CD1c-positive myeloid dendritic cell (primary cell): ENCODE measurements at regions not wholly inside any gene's neighbourhood (a gene's known extent, or its start where the extent isn't known, plus 50 kb on each side); places are given as distances from the start of the nearest gene placed in this dataset.

Experiments used
- DNase-seq: peaks from one replicate; pipeline ENCODE4 v3.0.0-alpha.2; 2016; ENCODE audit errors: extremely low spot score

DNA sequence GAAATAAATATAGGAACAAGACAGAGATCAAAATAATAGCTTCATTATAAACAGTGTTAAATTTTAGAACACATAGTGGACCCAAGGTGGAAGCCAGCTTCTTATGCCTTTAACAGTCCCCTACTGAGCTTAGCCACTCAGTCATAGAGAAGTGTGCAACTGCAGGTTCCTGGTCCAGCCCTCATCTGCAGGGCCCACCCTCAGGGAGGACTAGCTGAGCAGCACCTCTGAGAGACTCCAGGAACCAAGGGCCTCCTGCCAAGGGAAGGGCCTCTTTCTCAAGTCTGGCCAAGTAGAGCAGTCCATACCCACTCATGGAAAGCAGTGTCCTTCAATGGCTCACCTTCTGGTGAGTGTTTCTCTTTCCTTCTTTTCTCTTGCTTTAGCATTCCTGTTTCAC is 173.7 kb upstream of the PRPS1L1 start:
- DNase-seq, result no peak

DNA sequence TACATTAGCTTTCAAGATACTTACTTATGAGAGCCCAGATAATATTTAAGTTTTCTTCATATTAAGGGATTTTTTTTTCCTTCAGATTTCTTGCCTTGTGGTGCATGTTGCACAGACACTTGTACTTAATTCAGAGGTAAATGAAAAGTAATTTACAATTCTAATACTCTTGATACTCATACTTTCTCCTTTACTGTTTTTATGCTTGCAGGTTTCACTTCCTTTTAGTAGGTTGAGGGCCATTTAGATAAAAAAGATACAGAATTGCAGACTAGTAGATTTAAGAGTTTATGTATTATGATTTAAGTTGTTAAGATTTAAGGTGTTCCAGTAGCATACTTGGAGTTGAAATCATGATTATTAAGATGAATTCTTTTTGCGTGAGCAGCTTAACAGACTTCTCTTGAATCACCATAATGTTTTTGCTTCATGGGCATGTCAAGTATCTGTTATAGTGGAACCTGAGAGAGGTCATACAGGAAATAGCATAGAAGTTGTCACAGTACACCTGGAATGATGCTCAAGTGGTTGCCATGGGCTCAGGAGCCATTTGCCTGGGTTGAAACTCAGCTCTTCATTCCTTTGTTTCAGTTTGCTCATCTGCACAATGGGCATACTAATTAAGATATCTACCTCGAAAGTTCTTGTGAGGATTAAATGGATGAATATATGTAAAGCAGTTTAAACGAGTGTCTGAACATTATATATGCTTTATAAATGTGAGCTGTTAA is 174.8 kb upstream of the PRPS1L1 start:
- DNase-seq, result no peak

DNA sequence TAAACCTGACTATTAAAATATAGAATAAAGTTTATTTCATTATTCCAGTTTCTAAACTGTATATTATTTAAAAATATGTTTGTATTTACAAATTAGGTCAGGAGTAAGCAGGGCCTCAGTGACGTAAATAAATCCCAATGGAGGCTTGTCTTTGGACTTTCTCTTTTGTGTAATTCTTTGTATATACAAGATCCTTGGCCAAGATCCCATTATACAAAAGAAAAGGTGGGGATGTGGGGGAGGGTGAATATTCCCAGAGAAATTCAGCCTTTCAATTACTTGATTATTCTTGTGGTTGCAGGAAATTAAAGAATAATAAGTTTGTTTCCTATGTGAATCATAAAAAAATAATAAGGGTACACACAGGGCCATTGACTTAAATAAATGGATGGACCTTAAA is 178.7 kb upstream of the PRPS1L1 start:
- DNase-seq, result no peak

DNA sequence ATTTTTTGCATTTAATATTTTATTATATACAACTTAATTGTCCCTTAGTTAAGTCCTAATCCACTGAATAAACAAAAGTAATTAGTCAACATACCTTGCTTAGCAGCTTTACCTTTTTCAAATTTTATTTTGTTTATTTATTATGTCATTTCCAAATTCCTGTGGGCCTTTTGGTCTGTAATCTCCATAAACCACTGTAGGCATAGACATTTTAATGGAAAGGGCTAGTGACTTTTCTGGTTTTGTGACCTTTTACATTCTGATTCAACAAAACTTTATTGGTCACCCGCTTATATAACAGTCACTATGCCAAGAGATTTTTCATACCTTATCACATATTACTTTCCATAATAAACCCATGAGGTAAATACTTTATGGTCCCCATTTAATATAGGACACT is 181.3 kb upstream of the PRPS1L1 start:
- no peak for DNase-seq

DNA sequence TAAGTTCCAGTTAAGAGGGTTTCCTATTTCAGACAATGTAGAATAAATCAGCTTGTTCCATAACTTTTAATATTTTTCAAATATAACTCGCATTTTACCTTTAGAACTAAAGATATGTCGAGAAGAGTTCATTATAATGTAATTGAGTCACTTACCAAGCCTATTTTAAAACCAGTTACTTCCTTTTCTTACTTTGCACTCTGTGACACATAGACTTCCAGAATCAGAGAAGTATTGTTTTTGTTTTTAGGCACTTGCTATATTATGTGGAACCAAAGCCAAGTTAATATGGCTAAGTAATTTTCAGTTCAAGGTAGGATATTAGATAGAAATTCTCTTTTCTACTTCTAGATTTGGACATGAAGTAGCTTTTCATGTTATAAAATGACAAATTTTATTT is 182.7 kb upstream of the PRPS1L1 start:
- peak; percentile 55 for DNase-seq

DNA sequence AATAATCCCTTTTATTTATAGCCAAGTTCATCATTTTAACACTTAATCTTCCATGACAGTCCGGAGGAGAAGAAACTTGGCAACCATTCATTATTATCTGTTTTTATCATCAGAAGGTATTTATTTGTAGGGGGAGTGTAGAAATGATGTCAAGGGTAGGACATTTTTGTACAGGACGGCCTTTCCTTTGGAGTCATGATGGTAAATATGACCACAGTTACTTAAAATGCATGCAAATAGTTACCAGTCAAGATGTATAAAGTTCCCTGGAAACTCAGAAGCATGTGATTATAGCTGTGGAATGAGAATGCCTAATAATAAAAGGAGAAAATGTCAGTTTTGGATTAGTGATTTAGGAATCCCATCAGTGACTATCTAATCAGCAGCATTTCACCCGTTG is 183.1 kb upstream of the PRPS1L1 start:
- no peak for DNase-seq

DNA sequence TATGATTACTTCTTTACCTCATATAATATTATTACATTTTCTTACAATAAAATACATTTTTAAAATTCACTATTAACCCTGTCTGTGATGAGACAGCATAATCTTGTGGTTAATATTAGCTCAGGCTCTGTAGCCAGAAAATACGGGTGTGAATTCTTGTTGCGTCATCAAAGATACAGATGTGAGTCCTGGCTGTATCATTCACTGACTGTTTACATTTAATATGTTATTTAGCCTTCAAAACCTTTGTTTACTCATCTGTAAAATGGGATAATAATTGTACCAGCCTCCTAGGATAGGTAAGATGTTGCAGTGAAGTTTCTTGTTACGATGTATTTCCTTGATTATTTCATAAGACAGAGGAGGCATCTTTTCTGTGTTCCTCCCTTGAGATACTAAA is 184.7 kb upstream of the PRPS1L1 start:
- no peak for DNase-seq

DNA sequence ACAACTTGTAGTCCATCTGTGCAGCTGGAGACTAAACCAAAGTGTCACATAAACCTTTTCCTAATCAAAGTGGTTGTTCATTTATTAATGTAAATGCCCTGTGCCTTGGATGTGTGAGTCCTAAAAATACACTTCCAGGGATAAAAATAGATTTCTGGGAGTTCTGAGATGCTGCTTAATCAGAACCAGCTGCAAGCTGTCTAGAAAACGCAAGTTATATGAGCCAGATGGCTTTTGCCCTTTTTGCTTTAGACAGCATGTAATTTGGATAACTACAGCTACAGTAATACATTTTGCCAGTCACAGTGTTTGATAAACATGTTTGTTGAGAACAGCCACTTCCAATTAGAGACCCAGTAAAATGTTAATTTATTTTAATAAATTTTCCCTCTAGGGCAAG is 185.1 kb upstream of the PRPS1L1 start:
- no peak for DNase-seq

DNA sequence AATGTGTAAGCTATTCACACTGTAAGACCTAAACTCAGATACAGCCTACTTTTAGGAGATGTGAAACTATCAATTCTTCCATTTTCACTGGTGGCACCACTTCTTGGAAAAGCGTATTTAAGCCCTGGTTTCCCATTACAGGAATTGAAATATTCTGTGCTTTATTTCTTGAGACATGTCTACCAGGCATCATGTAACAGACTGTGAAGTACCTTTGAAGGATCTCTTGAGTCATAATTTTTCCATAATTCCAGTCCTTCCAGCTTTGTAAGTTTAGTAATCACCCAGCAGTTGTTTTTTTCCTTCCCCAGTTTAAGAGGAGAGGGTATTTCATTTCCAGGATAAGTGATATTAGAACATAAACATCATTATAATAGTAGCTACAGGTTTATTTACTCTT is 186.0 kb upstream of the PRPS1L1 start:
- DNase-seq, result peak; percentile 27

DNA sequence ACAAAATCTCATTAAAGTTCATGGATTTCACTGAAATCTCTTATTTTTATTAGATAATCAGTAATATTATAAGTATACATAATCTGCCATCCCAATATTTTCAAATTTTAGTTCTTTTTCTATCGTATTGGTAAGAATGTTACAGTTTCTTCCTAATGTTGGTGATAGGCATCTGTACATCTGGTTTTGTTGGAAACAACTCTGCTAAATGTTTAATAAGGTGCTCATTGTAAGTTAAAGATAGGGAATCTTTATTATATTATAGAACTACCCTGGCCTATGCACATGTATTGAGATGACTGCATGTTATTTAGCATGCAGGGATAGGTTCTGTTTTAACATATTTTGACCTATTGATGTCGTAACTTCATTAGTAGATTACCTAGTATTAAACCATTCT is 188.6 kb upstream of the PRPS1L1 start:
- no peak for DNase-seq

DNA sequence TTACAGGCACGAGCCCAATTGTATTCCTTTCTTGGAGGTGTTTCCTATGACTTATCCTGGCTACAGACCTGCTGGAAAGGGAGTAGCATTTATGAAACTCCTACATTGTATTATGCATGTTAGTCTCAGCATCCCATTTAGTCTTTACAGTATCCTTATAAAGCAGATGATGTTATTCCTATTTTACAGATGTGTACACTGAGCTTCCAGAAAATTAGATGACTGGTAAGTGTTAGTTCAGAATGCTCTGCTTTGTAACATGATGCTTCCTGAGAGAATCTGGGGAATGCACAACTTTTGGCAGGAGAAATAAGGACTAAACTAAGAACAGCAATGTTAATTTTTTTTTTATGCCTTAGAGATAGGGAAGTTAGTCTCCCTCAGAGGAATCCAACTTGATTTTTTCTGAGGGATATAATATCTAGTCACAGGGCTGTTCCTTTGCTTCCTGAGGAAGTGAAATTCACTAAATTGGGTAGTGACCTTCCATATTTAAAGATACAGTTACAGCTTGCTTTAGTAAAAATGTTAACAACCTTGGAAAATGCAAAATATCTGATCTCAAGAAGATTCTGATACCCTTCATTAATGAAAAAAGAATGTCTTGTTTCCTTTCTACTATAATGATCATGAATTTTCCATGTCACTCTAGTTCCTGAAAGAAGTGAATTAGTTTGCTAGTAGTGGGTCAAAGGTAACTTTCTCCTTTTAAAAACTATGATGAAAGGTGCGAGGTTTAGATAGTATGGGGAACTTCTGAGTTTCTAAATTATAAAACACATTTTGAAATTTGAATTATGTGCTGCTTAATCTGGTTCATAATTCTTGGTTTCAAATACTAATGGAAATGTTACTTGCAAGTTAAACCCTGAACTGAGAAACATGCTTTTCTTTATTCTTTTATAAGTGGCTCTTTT is 194.0 kb upstream of the PRPS1L1 start:
- peak; percentile 82 for DNase-seq

DNA sequence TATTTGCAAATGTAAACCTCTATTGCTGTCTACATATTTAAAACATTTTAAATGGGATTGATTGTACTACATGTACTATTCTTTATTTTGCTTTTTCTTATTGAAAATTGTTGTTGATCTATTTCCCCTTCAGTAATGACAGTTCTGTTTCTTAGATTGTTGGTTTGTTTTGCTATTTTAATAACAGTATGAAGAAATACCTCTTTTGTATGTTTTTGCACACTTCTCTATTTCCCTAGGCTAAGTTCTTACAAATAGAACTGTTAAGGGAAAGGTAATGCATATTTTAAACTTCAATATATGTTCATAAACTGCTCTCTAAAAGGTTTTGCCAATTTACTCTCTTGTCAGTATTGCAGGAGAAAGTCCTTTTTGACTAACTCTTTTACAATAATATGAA is 195.0 kb upstream of the PRPS1L1 start:
- DNase-seq, result peak; percentile 63

DNA sequence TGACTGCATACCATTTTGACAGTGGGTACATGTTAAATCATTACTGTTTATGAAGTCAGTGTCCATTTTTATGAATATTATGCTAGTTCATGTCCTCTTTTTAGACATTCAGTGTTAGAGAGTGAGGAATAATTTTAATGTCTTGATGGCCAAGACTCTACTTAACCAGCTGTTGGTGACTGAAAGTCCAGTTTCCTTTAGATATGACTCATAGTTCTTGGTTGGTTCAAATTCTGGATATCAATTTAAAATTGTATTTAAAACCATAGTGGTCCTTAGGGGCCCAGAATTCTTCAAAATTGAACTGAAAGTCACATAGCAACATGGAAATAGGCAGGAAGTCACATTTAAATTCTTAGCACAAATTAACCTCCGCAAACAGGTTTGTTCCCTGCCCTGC is 196.5 kb upstream of the PRPS1L1 start:
- DNase-seq, result no peak

DNA sequence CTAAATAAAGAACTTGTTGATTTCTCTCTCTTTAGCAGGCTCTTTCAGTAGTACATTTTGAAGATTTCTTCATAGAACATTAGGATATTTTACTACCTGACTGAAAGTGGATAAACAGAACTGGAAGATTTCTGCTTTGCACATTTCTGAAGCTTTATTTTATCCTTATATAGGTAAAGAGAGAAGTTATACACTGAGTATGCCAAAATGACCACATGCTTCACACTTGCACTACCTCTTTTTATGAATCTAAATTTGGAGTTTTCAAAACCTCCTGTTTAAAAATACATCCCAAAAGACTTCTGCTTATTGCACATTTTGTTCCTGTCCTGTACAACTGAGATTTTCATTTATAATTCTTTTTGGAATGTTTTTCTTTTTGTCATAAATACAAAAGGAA is 197.4 kb upstream of the PRPS1L1 start:
- DNase-seq, result peak; percentile 67

DNA sequence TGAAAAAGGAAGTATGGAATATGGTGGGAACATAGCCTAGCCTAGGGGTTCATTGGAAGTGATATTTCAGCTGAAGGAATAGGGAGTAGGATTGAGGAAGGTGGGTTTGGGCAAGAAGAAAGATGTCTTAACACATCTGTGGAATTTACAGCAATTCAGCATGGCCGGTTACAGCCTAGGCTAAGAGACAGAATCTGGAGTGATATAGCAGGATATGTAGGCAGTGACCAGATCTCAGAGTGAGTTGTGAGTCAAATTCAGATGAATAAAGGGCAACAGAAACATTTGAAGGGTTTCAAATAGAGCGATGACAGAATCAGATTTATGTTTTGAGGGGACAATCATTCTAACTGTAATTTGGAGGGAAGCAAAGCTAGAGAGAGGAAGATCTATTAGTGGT is 199.0 kb upstream of the PRPS1L1 start:
- DNase-seq, result peak; percentile 24

DNA sequence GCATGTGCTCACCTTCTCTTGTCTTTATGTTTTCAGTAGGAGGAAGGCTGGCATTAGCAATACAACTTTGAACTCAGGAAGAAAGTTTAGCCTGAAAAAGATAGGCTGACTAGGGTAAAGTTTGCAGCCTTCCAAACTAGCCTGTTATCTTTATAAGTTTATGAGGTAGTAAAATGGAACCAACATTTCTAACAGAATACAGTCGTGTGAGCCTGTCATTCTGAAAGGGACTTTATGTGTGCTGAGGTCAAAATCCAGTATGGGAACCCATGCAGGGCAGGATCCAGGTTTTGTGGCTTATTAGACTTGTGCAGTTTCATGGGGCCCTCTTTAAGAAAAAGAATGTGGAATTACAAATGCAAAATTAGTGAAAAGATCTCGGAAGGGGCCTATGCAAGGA is 201.0 kb upstream of the PRPS1L1 start:
- DNase-seq, result no peak

DNA sequence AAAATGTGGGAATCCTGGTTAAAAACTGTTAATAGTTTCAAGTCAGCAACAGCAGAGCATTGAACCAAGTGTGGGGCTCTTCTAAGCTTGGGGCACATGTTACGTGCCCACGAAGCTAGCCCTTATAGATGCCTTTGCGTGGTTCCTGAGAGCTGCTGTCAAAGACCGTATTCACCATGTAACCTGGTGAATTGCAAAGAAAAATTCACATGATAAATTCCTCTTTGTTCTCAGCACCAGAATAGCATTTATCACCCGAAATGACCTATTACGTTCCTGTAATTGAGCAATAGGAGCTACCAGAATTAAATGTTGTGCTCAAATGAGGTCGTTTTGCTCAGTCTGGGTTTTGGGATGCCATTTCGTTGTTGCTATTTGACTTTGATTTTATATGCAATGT is 202.6 kb upstream of the PRPS1L1 start:
- DNase-seq, result no peak

DNA sequence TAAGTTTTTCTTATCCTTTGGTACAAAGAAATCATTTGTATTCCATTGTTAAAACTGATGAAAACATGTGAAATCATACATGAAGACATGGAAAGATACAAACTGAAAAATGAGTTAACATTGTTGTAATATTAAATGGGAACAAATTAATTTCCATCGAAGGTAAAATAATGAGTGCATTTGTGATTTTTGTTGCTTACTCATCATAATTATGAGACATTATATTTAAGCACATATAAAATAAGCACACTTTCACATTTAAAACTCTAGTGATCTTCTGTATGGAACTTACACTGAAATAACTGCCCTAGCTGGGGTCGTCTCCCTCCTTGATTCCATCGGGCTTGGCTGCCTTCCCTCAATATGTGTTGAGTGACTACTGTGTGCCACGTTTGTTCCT is 204.2 kb upstream of the PRPS1L1 start:
- no peak for DNase-seq

DNA sequence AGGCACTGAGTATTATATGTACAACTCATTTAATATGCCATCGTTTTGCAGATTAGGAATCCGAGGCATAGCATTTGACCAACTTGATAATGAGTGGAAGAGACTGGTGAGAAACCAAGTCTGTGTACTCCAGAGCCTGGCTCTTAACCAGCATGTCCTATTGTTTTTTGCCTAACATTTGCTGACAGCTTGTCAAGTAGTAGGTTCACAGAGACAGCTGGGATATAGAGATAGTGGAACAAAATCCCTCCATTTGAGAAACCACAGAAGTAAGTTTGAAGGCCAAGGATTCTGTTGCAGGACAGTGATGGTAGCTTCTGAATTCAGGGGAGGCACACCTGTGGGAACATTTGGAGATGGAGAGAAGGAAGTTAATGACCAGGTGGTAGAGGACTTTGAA is 206.9 kb upstream of the PRPS1L1 start:
- no peak for DNase-seq

DNA sequence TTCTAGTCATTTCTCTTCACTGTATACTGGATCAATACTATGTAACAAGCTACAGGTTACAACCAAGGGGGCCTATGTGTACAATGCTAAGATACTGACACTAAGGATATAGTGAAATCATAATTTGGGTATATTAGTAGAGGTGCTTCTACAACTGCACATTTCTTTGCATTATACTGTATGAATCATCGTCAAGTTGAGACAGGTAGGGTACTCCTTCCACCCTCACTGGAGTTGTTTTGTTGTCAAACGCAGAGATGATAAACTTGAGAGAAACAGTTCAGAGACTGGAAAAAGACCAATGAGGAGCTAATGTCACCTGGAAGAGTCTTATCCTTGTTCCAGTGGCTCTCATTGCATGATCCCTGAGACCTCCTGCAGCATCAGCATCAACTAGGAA is 208.2 kb upstream of the PRPS1L1 start:
- no peak for DNase-seq

DNA sequence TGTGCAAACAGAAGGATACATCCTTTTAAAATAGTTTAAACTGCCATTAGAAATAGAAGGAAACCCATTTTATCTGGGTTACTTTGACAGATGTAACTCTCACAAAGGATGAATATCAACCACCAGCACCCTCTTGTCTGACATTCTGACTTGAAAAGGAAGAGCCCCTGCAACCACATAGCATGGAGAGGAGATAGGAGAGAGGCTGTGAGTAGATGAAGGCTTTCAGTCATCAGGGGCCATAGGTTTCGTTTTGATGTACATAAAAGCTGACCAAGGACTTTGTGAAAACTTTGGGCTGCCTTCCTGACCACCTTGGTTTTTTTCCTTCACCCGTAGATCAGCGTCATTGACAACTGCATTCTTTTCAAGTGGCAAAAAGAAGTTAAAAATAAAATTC is 211.6 kb upstream of the PRPS1L1 start:
- DNase-seq, result no peak

DNA sequence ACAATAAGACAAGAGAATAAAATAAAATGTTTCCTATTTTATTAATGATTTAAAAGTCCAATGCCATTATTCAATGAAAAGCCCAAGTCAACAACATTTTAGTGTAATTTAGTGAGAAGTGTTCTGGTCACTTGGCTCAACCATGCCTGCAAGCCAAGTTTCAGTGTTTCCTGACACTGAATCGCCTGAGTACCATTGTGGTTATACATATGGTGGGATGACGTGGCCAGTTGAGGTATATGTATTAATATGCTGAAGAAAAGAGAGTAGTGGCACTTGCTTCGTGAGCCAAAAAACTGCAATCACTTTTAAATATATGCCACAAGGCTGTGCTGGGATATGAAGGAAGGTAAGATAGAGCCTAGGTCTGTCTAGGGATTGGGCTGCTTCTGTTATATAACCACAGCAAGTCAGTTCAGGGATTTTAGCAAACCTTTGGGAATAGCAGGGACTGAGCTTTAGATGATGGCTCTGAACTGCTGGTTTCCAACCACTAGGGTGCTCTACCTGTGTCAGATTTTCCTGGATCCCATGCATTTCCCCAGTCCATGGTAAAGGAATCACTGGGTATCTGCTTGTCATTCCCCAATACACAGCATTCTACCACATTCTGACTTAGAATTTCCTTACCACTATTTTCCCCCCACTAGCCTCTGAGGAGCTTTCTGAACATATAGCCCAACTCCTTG is 214.0 kb upstream of the PRPS1L1 start:
- DNase-seq, result no peak

DNA sequence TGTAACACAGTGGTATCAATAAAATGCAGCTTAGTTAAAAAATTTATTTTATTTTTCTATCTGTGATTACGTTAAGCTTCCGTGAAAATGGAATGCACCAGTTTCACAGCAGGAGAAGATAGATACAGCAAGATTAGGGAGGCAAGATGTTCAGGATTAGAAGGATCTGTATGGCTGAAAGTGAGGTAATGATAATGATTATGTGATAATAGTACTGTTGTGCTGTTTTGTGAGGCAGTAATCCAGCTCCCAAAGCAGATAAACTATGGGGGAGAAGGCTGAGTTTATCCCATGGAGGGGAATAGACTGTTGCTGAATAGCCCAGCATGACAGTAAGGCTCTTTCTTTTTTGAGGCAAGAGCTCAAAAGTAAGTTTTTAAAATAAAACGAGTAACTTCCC is 216.1 kb upstream of the PRPS1L1 start:
- DNase-seq, result no peak
